GM12878 (cell line): ENCODE measurements at regions not wholly inside any gene's neighbourhood (a gene's known extent, or its start where the extent isn't known, plus 50 kb on each side); places are given as distances from the start of the nearest gene placed in this dataset.

Source experiments
- ATAC-seq: fragments of 200-7000 bp; cut with Tn5 transposase; 3 replicates; pipeline ENCODE4 v1.9.1; 2020; ENCODE audit warnings: mild to moderate bottlenecking, moderate library complexity
- BruUV-seq: library from RNA; stranded (reverse); fragments of 400-500 nt; replicated peaks from 2 replicates; lab custom pipeline; 2021; lab: Mats Ljungman, UMichigan
- CTCF ChIA-PET: fragments of 300-600 bp; sonication (Branson Sonifier 250); formaldehyde crosslinking; extraction: SDS; loops from one replicate; lab custom pipeline; 2021; ENCODE audit warnings: inconsistent platforms; lab: Yijun Ruan, JAX
- POLR2A ChIA-PET: fragments of 350-600 bp; formaldehyde crosslinking; extraction: SDS; loops from one replicate; lab custom pipeline; 2021; ENCODE audit warnings: inconsistent platforms; lab: Charles Lee
- RAD21 ChIA-PET: fragments of 300-600 bp; sonication (Branson Sonifier 250); formaldehyde crosslinking; loops from one replicate; lab custom pipeline; 2023; ENCODE audit warnings: antibody characterized with exemption; ENCODE audit not compliant: unreplicated experiment; lab: Charles Lee
- SMC1A ChIA-PET: fragments of 300-600 bp; sonication (Branson Sonifier 250); formaldehyde crosslinking; loops from one replicate; lab custom pipeline; 2023; ENCODE audit not compliant: unreplicated experiment, uncharacterized antibody; lab: Charles Lee
- DNase-seq: peaks from one replicate; pipeline ENCODE4 v3.0.0-alpha.2; 2011; ENCODE audit warnings: low read depth, low spot score
- FAIRE-seq: peaks from 3 replicates; lab custom pipeline; 2011; peaks lifted over from hg19 to GRCh38; lab: Jason Lieb, UNC
- H2AFZ ChIP-seq: 2 replicates; pipeline ENCODE4 v1.6.0; 2011; ENCODE audit warnings: low read depth, low read length, control low read depth; ENCODE audit not compliant: control insufficient read depth
- H3K27ac ChIP-seq: 2 replicates; pipeline ENCODE4 v1.5.1; 2011; ENCODE audit warnings: control low read depth; ENCODE audit not compliant: control insufficient read depth, insufficient read depth
- H3K27me3 ChIP-seq, 2 experiments: replicated peaks in 1 of 2; 2 replicates each; pipeline versions ENCODE4 v1.6.0 to v1.6.1; 2011; ENCODE audit warnings: low read length in 1 of 2; ENCODE audit not compliant: control insufficient read depth in 2 of 2, insufficient read depth in 2 of 2
- H3K36me3 ChIP-seq, 2 experiments: 2 replicates each; pipeline ENCODE4 v1.5.1; 2011; ENCODE audit warnings: low read length in 1 of 2; ENCODE audit not compliant: control insufficient read depth in 2 of 2, insufficient read depth in 2 of 2
- H3K4me1 ChIP-seq: 2 replicates; pipeline ENCODE4 v1.6.1; 2011; ENCODE audit warnings: mild to moderate bottlenecking, low read length, moderate library complexity, mixed read lengths; ENCODE audit not compliant: control insufficient read depth, insufficient read depth
- H3K4me2 ChIP-seq: 2 replicates; pipeline ENCODE4 v1.6.0; 2011; ENCODE audit warnings: control low read depth; ENCODE audit not compliant: control insufficient read depth, insufficient read depth
- H3K4me3 ChIP-seq: fragments of 200-600 bp; sonication (generic); 2 replicates; pipeline ENCODE4 v1.5.1; 2016
- H3K79me2 ChIP-seq: 2 replicates; pipeline ENCODE4 v1.6.0; 2011; ENCODE audit warnings: low read length; ENCODE audit not compliant: control insufficient read depth, insufficient read depth
- H3K9ac ChIP-seq: 2 replicates; pipeline ENCODE4 v1.8.0; 2011; ENCODE audit warnings: low read length, control low read depth, mixed read lengths; ENCODE audit not compliant: control insufficient read depth, insufficient read depth
- H3K9me3 ChIP-seq: replicated peaks from 3 replicates; pipeline ENCODE4 v1.5.1; 2011; ENCODE audit warnings: mild to moderate bottlenecking, low read length; ENCODE audit not compliant: control insufficient read depth, insufficient read depth
- H4K20me1 ChIP-seq: 2 replicates; pipeline ENCODE4 v1.6.0; 2011; ENCODE audit not compliant: control insufficient read depth, insufficient read depth
- BACH1 ChIP-seq: fragments of 450-650 bp; IDR thresholded peaks from 2 replicates; pipeline ENCODE4 v1.6.1; 2017; ENCODE audit warnings: mild to moderate bottlenecking, borderline replicate concordance
- BRCA1 ChIP-seq: IDR thresholded peaks from 2 replicates; pipeline ENCODE4 v1.6.1; 2011; ENCODE audit warnings: low read depth, low read length, improper control_type of control experiment
- CEBPB ChIP-seq, 2 experiments: fragments of 150-350 bp in 1 of 2; IDR thresholded peaks; 2 replicates each; pipeline ENCODE4 v1.6.1; 2012 to 2014; ENCODE audit warnings: low read depth in 2 of 2, low read length in 2 of 2, borderline replicate concordance in 1 of 2, inconsistent platforms in 1 of 2
- KAT2A ChIP-seq: conservative IDR thresholded peaks from 2 replicates; pipeline ENCODE4 v1.6.1; 2011; ENCODE audit warnings: low read depth, low read length; ENCODE audit not compliant: control insufficient read depth
- KLF5 ChIP-seq: fragments of 450-650 bp; IDR thresholded peaks from 2 replicates; pipeline ENCODE4 v1.6.1; 2014; ENCODE audit warnings: mild to moderate bottlenecking; ENCODE audit not compliant: partially characterized antibody
- MYB ChIP-seq: fragments of 150-350 bp; IDR thresholded peaks from 2 replicates; pipeline ENCODE4 v1.6.1; 2014; ENCODE audit warnings: mild to moderate bottlenecking, low read depth, low read length, borderline replicate concordance
- RB1 ChIP-seq: fragments of 450-650 bp; formaldehyde crosslinking; IDR thresholded peaks from 2 replicates; pipeline ENCODE4 v1.6.1; 2017; ENCODE audit warnings: mild to moderate bottlenecking, borderline replicate concordance
- REST ChIP-seq: IDR thresholded peaks from 2 replicates; pipeline ENCODE4 v1.6.1; 2012; ENCODE audit warnings: mild to moderate bottlenecking, low read depth, low read length
- WGBS: methylation state at CpG from one replicate; pipeline ENCODE4 v1.1.6; 2016; ENCODE audit warnings: low lambda C conversion rate; ENCODE audit not compliant: insufficient replicate concordance, insufficient coverage; ENCODE audit errors: missing lambda C conversion rate; 5-methylcytosine and 5-hydroxymethylcytosine counted together
- in situ Hi-C: fragments of 300-500 bp; cut with MboI; formaldehyde crosslinking; loops from 9 replicates; pipeline ENCODE4 v1.14.3; 2018; ENCODE audit warnings: mixed read lengths
- intact Hi-C: fragments of 100-400 bp; cut with micrococcal nuclease; formaldehyde crosslinking; loops from one replicate; pipeline ENCODE4 v1.14.2; 2022; ENCODE audit not compliant: unreplicated experiment
- TF ChIP-seq, protein P1 (sequence below): fragments of 450-650 bp; IDR thresholded peaks from 2 replicates; pipeline ENCODE4 v1.6.1; 2016; ENCODE audit warnings: mild to moderate bottlenecking, moderate library complexity, borderline replicate concordance
- TF ChIP-seq, protein P2 (sequence below): IDR thresholded peaks from 2 replicates; pipeline ENCODE4 v1.6.1; 2012; ENCODE audit warnings: low read depth, low read length, improper control_type of control experiment

DNA sequence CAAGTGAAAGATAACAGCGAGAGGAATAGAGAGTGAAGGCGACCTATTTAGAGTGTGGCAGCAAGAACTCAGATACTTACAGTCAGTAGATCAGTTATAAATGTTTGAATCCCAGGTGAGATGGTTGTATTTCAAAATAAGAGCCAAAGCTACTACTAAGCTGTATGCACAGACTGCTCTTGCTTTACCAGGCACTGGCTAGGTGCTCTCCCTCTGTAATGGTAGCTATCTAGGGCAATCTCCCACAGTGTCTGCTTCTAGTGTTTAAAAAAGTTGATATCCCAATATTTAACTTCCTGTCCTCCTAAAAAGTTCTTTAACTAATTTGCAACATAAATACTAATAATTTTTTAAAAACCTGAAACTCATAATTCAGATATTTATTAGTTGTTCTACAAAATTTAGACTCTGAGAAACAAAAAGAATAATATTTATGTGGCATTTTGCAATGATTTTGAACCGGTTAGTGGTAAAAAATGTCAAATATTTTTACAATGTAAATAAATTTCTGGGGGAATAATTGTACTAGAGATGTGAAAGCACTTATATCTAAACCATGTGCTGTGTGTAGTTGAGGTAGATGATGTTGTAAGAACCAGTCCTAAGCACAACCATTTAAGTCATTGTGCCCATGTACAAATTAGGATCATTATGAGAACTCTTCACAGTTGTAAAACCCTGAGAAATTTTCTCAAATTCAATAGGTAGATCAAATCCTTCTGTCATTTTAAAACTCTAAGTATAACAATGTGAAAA is 349.3 kb upstream of the SEMA3D start (continued):
- TF ChIP-seq, protein P1, sequence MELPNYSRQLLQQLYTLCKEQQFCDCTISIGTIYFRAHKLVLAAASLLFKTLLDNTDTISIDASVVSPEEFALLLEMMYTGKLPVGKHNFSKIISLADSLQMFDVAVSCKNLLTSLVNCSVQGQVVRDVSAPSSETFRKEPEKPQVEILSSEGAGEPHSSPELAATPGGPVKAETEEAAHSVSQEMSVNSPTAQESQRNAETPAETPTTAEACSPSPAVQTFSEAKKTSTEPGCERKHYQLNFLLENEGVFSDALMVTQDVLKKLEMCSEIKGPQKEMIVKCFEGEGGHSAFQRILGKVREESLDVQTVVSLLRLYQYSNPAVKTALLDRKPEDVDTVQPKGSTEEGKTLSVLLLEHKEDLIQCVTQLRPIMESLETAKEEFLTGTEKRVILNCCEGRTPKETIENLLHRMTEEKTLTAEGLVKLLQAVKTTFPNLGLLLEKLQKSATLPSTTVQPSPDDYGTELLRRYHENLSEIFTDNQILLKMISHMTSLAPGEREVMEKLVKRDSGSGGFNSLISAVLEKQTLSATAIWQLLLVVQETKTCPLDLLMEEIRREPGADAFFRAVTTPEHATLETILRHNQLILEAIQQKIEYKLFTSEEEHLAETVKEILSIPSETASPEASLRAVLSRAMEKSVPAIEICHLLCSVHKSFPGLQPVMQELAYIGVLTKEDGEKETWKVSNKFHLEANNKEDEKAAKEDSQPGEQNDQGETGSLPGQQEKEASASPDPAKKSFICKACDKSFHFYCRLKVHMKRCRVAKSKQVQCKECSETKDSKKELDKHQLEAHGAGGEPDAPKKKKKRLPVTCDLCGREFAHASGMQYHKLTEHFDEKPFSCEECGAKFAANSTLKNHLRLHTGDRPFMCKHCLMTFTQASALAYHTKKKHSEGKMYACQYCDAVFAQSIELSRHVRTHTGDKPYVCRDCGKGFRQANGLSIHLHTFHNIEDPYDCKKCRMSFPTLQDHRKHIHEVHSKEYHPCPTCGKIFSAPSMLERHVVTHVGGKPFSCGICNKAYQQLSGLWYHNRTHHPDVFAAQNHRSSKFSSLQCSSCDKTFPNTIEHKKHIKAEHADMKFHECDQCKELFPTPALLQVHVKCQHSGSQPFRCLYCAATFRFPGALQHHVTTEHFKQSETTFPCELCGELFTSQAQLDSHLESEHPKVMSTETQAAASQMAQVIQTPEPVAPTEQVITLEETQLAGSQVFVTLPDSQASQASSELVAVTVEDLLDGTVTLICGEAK = no peak
- TF ChIP-seq BACH1 (no peak), MYB (no peak), RB1 (no peak), BRCA1 (no peak)

DNA sequence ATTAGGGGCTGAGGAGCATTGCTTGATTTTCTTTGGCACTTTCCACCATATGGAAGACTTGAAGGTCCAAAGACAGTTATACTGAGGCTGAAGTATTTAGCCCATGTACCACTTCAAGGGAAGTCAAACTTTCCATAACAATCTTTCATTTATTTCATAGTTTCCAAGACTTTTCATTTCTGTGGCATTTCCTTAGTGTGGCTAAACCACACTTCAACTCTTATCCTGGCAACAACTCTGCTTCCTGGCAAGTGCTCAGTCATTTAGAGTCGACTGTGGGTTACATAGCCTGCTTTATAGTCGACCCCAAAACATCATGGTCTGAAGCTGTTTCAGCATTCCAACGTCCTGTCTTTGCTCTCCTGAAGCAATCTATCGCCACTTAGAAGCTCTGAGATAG is 343.0 kb upstream of the SEMA3D start:
- intact Hi-C loops = no loop called here
- WGBS = 1% methylated on average over 4 of the region's 4 CpGs
- ChIA-PET POLR2A (no interaction called here), CTCF (interaction anchor here (0.8 kb wide), 1 partner anchor 23 kb away, joined by 4 read pairs; no protein-coding TSS in a partner anchor), RAD21 (no interaction called here), SMC1A (interaction anchor here (1.3 kb wide), 1 partner anchor 23 kb away, joined by 3 read pairs; no protein-coding TSS in a partner anchor)
- TF ChIP-seq, protein P2, sequence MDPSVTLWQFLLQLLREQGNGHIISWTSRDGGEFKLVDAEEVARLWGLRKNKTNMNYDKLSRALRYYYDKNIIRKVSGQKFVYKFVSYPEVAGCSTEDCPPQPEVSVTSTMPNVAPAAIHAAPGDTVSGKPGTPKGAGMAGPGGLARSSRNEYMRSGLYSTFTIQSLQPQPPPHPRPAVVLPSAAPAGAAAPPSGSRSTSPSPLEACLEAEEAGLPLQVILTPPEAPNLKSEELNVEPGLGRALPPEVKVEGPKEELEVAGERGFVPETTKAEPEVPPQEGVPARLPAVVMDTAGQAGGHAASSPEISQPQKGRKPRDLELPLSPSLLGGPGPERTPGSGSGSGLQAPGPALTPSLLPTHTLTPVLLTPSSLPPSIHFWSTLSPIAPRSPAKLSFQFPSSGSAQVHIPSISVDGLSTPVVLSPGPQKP = no peak
- TF ChIP-seq KLF5 (no peak), REST (no peak), CEBPB (IDR thresholded peaks at IDR 0.05; ENCODE audit: borderline replicate concordance in 1 of 2, low read depth in 2 of 2, low read length in 2 of 2) (no peak), KAT2A (no peak)
- no peaks in the 10 kb centered on the region for H3K36me3 ChIP-seq
- H3K9ac ChIP-seq = no peak overlapping the region
- in situ Hi-C loops = no loop called here
- no TSS peak for BruUV-seq
- H3K27me3 ChIP-seq = no peaks in the 10 kb centered on the region
- no peak overlapping the region for H3K27ac ChIP-seq
- H3K4me1 ChIP-seq = no peaks in the 10 kb centered on the region
- no peaks in the 10 kb centered on the region for H4K20me1 ChIP-seq
- no peak for FAIRE-seq
- no peaks in the 10 kb centered on the region for H3K79me2 ChIP-seq
- H3K4me2 ChIP-seq = no peak overlapping the region
- no peaks in the 10 kb centered on the region for H3K9me3 ChIP-seq
- ATAC-seq = no peak
- H3K4me3 ChIP-seq = no peak overlapping the region
- DNase-seq = no peak
- H2AFZ ChIP-seq = no peak overlapping the region
